ENCODE measurements at regions not wholly inside any gene's neighbourhood (a gene's known extent, or its start where the extent isn't known, plus 50 kb on each side); places are given as distances from the start of the nearest gene placed in this dataset.

- TF ChIP-seq CTCF (optimal IDR thresholded peaks at IDR 0.05 in 1 of 3, IDR thresholded peaks at IDR 0.05 in 1 of 3, conservative IDR thresholded peaks at IDR 0.05 in 1 of 3; ENCODE audit: extremely low read depth in 1 of 3, insufficient read depth in 2 of 3, low read length in 3 of 3) (no peak), EZH2 (IDR thresholded peaks at IDR 0.05; ENCODE audit: low read length) (no peak)
These were observed 260.1 kb downstream of the C1orf94 start for GRCh38 chr1:34436836-34437235.
